Heart left ventricle (tissue), 16 donors: ENCODE measurements at regions not wholly inside any gene's neighbourhood (a gene's known extent, or its start where the extent isn't known, plus 50 kb on each side); places are given as distances from the start of the nearest gene placed in this dataset.

ENCODE experiments used
- ATAC-seq, 4 donors: fragments of 200-7000 bp; cut with Tn5 transposase; one replicate each; pipeline ENCODE4 v1.9.1; 2020 to 2022; ENCODE audit warnings: moderate library complexity in 4 of 4, mild to moderate bottlenecking in 3 of 4, moderate number of reproducible peaks in 1 of 4
- DNase-seq, 5 donors: peaks; one replicate each; pipeline ENCODE4 v3.0.0-alpha.2; 2020
- H3K27ac ChIP-seq, 12 donors: fragments of 200-600 bp; sonication (generic) in 4 of 12; one replicate each; pipeline versions ENCODE4 v1.5.0 to v1.8.0; 2016 to 2022; ENCODE audit warnings: mild to moderate bottlenecking in 2 of 12
- H3K27me3 ChIP-seq, 9 donors: fragments of 200-600 bp; sonication (generic) in 2 of 9; one replicate each; pipeline versions ENCODE4 v1.5.1 to v1.8.0; 2016 to 2022; ENCODE audit warnings: mild to moderate bottlenecking in 3 of 9
- H3K36me3 ChIP-seq, 9 donors: fragments of 200-600 bp; sonication (generic) in 2 of 9; one replicate each; pipeline versions ENCODE4 v1.5.0 to v1.8.0; 2018 to 2022; ENCODE audit warnings: mild to moderate bottlenecking in 2 of 9
- H3K4me1 ChIP-seq, 12 donors: fragments of 200-600 bp; sonication (generic) in 4 of 12; one replicate each; pipeline versions ENCODE4 v1.5.0 to v1.8.0; 2016 to 2022; ENCODE audit warnings: mild to moderate bottlenecking in 3 of 12
- H3K4me3 ChIP-seq, 12 donors: fragments of 200-600 bp; sonication (generic) in 4 of 12; one replicate each; pipeline versions ENCODE4 v1.5.0 to v1.8.0; 2017 to 2022; ENCODE audit warnings: mild to moderate bottlenecking in 9 of 12, moderate library complexity in 4 of 12
- H3K9me3 ChIP-seq, 12 donors: fragments of 200-600 bp; sonication (generic) in 4 of 12; one replicate each; pipeline versions ENCODE4 v1.5.0 to v1.8.0; 2016 to 2022; ENCODE audit warnings: mild to moderate bottlenecking in 1 of 12
- POLR2A ChIP-seq, 2 donors: fragments of 450-650 bp; IDR thresholded peaks; one replicate each; pipeline ENCODE4 v1.6.1; 2017; ENCODE audit warnings: antibody characterized with exemption in 2 of 2, mild to moderate bottlenecking in 2 of 2, moderate library complexity in 2 of 2
- WGBS, 4 donors: extraction: QIAGEN DNeasy Blood & Tissue Kit in 2 of 4; methylation state at CpG; one replicate each; pipeline versions ENCODE4 v1.1.5 to v1.1.7; 2013 to 2018; 5-methylcytosine and 5-hydroxymethylcytosine counted together
- intact Hi-C, 10 donors: fragments of 100-400 bp; cut with DNase I; formaldehyde crosslinking; loops; one replicate each; pipeline versions ENCODE4 v1.11.1 to v1.14.2; 2022
- TF ChIP-seq, protein P1 (sequence below), 12 donors: fragments of 200-600 bp; sonication (generic) in 4 of 12; IDR thresholded peaks; one replicate each; pipeline versions ENCODE4 v1.5.0 to v1.8.0; 2018 to 2022; ENCODE audit warnings: antibody characterized with exemption in 12 of 12, mild to moderate bottlenecking in 5 of 12
- donor health status: ischemic (EF 13 %, LVEDD 7.1; RV severe dilation, severe dysfunction).
- donor health status: healthy with polysubstance abuse.
- donor health status: DM: no; HTN: yes; CAD: no.
- donor health status: DM: no; HTN: no; CAD: no.
- donor health status: ischemic (EF 25% LVEDD 6.9; RV normal size, moderate dysfunction).
- donor health status: ischemic (EF 25% LVEDD 5.7; RV mildly dilated, moderate dysfunction).
- donor health status: healthy.
- donor health status: DM: yes; HTN: yes; CAD: no.
- donor health status: ischemic (EF 35%, LVEDD 5.7; RV mildly dilated, moderate dysfunction).
- donor health status: nonischemic (EF 11% LVEDD 7.7; RV severe dilation, severe dysfunction).
- donor health status: DM: yes; HTN: yes; CAD: no.
- donor health status: PGD.
- donor health status: ischemic (EF 29% LVEDD 5.4; RV normal size, mild dysfunction).
- donor health status: nonischemic (EF 23%, LVEDD 6.1; RV moderate dilation, normal function).

DNA sequence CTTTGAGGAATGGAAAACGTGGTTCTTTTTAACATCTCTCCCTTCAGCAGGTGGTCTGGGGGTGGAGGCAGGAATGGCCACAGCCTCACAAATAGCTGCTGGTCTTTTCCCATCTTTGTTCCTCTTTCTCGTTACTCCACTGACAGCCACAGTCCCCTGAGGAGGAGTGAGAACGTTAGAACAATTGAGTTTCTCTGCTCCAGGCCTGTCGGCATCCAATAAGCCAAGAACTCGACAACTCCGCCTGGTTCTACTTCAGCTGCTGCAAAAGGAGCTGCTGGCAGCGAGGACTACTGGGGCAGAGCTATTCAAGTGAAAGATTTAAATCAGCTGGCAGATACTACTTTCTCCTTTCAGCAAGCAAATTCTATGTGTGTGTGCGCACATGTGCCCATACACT lies 169.5 kb upstream of the GALNT2 start:
- Histone ChIP-seq H3K36me3 (no peaks in the 10 kb centered on the region), H3K27me3 (peaks cover 0 to 5% (median 0%) of the 10 kb centered on the region in 9 donors), H3K9me3 (peaks cover 0 to 8% (median 0%) of the 10 kb centered on the region in 12 donors), H3K27ac (no peak overlapping the region), H3K4me3 (no peak overlapping the region), H3K4me1 (no peaks in the 10 kb centered on the region)
- ATAC-seq (peak in 1 of 4 donors; percentile 36), DNase-seq (no peak)
- intact Hi-C loops = no loop called here
- TF ChIP-seq, protein P1, sequence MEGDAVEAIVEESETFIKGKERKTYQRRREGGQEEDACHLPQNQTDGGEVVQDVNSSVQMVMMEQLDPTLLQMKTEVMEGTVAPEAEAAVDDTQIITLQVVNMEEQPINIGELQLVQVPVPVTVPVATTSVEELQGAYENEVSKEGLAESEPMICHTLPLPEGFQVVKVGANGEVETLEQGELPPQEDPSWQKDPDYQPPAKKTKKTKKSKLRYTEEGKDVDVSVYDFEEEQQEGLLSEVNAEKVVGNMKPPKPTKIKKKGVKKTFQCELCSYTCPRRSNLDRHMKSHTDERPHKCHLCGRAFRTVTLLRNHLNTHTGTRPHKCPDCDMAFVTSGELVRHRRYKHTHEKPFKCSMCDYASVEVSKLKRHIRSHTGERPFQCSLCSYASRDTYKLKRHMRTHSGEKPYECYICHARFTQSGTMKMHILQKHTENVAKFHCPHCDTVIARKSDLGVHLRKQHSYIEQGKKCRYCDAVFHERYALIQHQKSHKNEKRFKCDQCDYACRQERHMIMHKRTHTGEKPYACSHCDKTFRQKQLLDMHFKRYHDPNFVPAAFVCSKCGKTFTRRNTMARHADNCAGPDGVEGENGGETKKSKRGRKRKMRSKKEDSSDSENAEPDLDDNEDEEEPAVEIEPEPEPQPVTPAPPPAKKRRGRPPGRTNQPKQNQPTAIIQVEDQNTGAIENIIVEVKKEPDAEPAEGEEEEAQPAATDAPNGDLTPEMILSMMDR (IDR thresholded peaks at IDR 0.05) = no peak
- no peak for TF ChIP-seq POLR2A (IDR thresholded peaks at IDR 0.05)
- WGBS, 4 donors = 64 to 71% (median 66%) methylated on average over 8 of the region's 8 CpGs

DNA sequence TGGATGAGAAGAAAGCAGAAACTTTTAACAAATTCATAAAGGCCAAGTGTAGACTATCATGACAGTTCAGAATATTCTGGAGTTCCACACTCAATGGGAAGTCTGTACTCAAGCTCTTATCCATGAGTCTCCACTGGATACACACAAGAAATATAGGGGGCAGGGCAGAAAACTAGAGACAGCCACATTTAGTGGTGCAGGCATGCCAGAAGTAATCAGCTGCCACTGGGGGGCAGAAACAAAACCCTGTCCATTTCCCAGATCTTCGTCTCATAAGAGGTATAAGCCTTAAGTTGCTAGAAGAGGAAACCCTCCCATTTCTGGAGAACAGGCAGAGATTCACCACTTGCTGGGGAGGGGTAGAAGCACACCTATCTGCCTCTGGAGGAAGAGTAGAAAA lies 166.8 kb upstream of the GALNT2 start:
- TF ChIP-seq, protein P1 (IDR thresholded peaks at IDR 0.05) = no peak
- no peak for TF ChIP-seq POLR2A (IDR thresholded peaks at IDR 0.05)
- Histone ChIP-seq H3K4me3 (no peak overlapping the region), H3K27me3 (peaks cover 0 to 8% (median 0%) of the 10 kb centered on the region in 9 donors), H3K9me3 (peaks cover 0 to 8% (median 0%) of the 10 kb centered on the region in 12 donors), H3K27ac (no peak overlapping the region), H3K4me1 (no peaks in the 10 kb centered on the region), H3K36me3 (no peaks in the 10 kb centered on the region)
- intact Hi-C loops = no loop called here
- DNase-seq (no peak), ATAC-seq (no peak)
- WGBS, 4 donors = 86 to 100% (median 93%) methylated on average over 1 of the region's 1 CpG

DNA sequence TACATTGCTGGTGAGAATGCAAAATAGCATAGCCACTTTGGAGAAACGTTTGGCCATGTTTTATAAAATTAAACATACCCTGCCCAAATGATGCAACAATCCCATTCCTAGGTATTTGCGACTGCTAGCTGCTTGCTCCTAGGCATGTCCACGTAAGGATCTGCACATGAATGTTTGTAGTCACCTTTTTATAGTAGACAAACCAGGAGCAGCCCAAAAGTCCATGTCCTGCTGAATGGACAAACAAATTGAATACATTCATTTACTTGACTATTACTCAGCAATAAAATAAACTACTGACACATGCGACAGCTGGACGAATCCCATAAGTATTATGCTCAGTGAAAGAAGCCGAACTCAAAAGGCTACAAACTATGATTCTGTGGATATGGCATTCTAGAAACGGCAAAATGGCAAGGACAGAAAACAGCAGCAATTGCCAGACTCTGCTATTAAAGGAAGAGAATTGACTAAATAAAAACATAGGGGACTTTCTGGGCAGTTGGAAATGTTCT lies 161.9 kb upstream of the GALNT2 start:
- Histone ChIP-seq H3K27me3 (peaks cover 0 to 3% (median 0%) of the 10 kb centered on the region in 9 donors), H3K9me3 (peaks cover 0 to 8% (median 0%) of the 10 kb centered on the region in 12 donors), H3K27ac (no peak overlapping the region), H3K4me1 (no peaks in the 10 kb centered on the region), H3K36me3 (no peaks in the 10 kb centered on the region), H3K4me3 (no peak overlapping the region)
- DNase-seq (no peak), ATAC-seq (no peak)
- intact Hi-C loops = no loop called here
- TF ChIP-seq, protein P1 (IDR thresholded peaks at IDR 0.05) = no peak
- TF ChIP-seq POLR2A (IDR thresholded peaks at IDR 0.05) = no peak
- WGBS, 4 donors = 75 to 81% (median 77%) methylated on average over 7 of the region's 7 CpGs

DNA sequence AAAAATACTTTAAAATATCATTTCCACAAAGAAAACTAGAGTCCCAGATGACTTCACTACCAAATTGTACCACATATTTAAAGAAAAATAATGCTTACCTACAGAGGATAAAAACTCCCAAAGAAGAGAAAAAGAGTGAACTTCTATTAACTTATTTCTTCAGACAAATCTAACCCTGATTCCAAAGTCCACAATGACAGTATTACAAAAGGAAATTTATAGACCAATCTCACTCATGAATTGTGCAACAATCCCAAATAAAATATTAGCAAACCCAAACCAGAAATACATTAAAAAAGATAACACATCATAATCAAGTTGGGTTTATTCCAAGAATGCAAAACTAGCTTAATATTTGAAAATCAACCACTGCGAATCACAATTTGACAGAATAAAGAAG lies 161.4 kb upstream of the GALNT2 start:
- H3K4me1 ChIP-seq = no peaks in the 10 kb centered on the region
- H3K27ac ChIP-seq = no peak overlapping the region
- ATAC-seq (no peak), DNase-seq (no peak)
- intact Hi-C loops = no loop called here
- H3K9me3 ChIP-seq = peaks cover 0 to 8% (median 0%) of the 10 kb centered on the region in 12 donors
- H3K4me3 ChIP-seq = no peak overlapping the region
- WGBS, 4 donors = 88 to 95% (median 93%) methylated on average over 1 of the region's 1 CpG
- peaks cover 0 to 3% (median 0%) of the 10 kb centered on the region in 9 donors for H3K27me3 ChIP-seq
- TF ChIP-seq POLR2A (IDR thresholded peaks at IDR 0.05) = no peak
- TF ChIP-seq, protein P1 (IDR thresholded peaks at IDR 0.05) = no peak
- H3K36me3 ChIP-seq = no peaks in the 10 kb centered on the region
